ENCODE measurements at regions not wholly inside any gene's neighbourhood (a gene's known extent, or its start where the extent isn't known, plus 50 kb on each side); places are given as distances from the start of the nearest gene placed in this dataset.

DNA sequence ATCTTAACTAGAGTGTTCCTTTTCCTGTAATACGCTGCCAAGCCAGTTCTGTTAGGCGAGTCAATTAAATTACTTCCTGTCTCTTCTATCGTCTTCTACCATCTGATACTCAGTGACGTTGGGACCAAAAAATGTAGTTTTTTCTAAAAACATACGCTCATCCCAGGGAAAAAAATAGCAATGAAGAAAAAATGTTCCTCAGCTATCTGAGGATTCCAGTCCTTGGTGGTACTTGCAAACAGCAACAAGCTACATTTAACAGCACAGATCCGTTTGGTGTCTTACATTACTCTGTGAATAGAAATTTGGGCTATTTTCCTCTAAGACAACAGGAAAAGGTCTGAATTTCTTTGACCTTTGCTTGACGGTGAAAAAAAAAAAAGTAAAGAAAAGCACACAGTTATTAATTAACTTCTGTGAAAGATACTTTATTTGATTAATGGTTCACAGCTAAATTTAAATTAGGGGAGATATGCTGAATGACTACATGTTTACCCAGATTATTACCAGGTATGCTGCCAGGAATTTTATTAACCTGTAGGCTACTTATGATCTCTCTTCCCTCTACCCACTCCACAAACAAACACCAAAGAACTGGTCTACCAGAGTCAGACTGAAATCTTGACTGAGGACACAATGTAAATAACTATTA lies 254.4 kb upstream of the ZPLD1 start:
- Histone ChIP-seq H3K4me3 (ENCODE audit: low read length) (no peak overlapping the region), H3K27me3 (ENCODE audit: insufficient read depth, low read length, poor library complexity, severe bottlenecking) (no peaks in the 10 kb centered on the region), H3K27ac (ENCODE audit: low read depth, low read length) (no peak overlapping the region), H3K36me3 (ENCODE audit: insufficient read depth, low read length) (no peaks in the 10 kb centered on the region), H3K4me1 (ENCODE audit: insufficient read depth, low read length) (peaks cover 6% of the 10 kb centered on the region), H3K9me3 (ENCODE audit: low read length) (no peaks in the 10 kb centered on the region)
- Mint-ChIP-seq H3K4me1 (no peaks in the 10 kb centered on the region), H3K27ac (no peak overlapping the region), H3K36me3 (no peaks in the 10 kb centered on the region), H3K4me3 (no peak overlapping the region), H3K9me3 (no peaks in the 10 kb centered on the region), H3K27me3 (peaks cover 0 to 11% of the 10 kb centered on the region in 2 donors)
- ChIA-PET CTCF (no interaction called here), POLR2A (no interaction called here)
- DNase-seq = peak in 1 of 5 donors; percentile 25

DNA sequence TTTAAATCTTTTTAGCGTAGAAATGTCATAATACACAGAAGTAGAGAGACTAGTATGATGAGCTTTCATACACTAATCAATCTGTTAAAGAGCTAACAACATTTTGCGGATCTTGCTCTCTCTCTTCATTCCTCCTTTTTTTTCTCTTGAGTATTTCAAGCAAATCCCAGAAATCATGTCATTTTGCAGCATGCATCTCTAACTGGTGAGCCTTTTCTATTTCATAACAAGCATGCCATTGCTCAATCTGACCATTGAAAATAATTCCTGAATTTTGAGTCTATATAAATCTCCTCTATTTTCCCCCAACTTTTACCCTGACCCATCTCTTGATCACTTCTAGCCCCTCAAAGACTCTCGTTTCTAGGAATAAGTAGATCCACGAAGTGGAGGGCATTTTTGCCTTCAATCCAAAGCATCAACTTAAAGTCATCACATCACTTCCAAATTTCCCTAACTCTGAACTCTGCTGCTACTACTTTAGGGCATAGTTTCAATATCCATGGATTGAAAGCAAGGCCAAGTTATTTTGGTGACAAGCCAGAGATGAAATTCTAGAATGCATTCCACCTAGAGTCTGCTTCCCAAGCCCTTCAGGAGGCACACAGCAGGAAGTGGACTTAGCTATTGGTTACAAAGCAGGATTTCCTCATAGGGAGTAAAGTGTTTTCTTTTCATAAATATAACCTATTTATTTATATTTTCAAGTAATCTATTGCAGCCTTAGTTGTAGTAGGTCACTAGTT lies 253.5 kb upstream of the ZPLD1 start:
- ChIA-PET CTCF (no interaction called here), POLR2A (no interaction called here)
- Histone ChIP-seq H3K9me3 (ENCODE audit: low read length) (no peaks in the 10 kb centered on the region), H3K4me1 (ENCODE audit: insufficient read depth, low read length) (peaks cover 6% of the 10 kb centered on the region), H3K27me3 (ENCODE audit: insufficient read depth, low read length, poor library complexity, severe bottlenecking) (no peaks in the 10 kb centered on the region), H3K36me3 (ENCODE audit: insufficient read depth, low read length) (no peaks in the 10 kb centered on the region), H3K27ac (ENCODE audit: low read depth, low read length) (no peak overlapping the region), H3K4me3 (ENCODE audit: low read length) (no peak overlapping the region)
- Mint-ChIP-seq H3K4me3 (no peak overlapping the region), H3K36me3 (no peaks in the 10 kb centered on the region), H3K27me3 (peaks cover 0 to 5% of the 10 kb centered on the region in 2 donors), H3K4me1 (no peaks in the 10 kb centered on the region), H3K27ac (no peak overlapping the region), H3K9me3 (no peaks in the 10 kb centered on the region)
- DNase-seq = no peak

DNA sequence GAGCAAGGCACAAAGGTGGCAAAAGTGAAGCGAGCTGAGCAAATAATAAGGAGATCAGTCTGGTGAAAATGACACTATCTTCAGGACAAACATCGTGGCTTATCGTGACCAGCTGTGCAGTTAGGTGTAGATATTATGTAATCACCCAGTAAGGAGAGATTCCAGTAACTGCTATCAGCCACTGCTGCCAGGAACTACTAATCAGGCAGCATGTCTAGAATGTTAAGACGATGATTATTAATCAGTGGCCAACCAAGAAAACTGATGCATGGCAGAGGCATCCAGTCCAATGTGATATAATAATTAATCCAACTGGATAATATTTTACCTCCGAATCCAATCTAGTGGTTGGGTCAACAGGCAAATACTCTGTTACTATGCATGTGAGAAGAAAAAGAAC lies 252.7 kb upstream of the ZPLD1 start:
- H3K4me3 ChIP-seq (ENCODE audit: low read length) = no peak overlapping the region
- Mint-ChIP-seq H3K9me3 (no peaks in the 10 kb centered on the region), H3K36me3 (no peaks in the 10 kb centered on the region), H3K27me3 (peaks cover 0 to 1% of the 10 kb centered on the region in 2 donors), H3K4me1 (no peaks in the 10 kb centered on the region), H3K4me3 (no peak overlapping the region), H3K27ac (no peak overlapping the region)
- H3K9me3 ChIP-seq (ENCODE audit: low read length) = no peaks in the 10 kb centered on the region
- POLR2A ChIA-PET = no interaction called here
- H3K27me3 ChIP-seq (ENCODE audit: insufficient read depth, low read length, poor library complexity, severe bottlenecking) = no peaks in the 10 kb centered on the region
- no peaks in the 10 kb centered on the region for H3K36me3 ChIP-seq (ENCODE audit: insufficient read depth, low read length)
- CTCF ChIA-PET = no interaction called here
- DNase-seq = no peak
- peaks cover 6% of the 10 kb centered on the region for H3K4me1 ChIP-seq (ENCODE audit: insufficient read depth, low read length)
- H3K27ac ChIP-seq (ENCODE audit: low read depth, low read length) = no peak overlapping the region

DNA sequence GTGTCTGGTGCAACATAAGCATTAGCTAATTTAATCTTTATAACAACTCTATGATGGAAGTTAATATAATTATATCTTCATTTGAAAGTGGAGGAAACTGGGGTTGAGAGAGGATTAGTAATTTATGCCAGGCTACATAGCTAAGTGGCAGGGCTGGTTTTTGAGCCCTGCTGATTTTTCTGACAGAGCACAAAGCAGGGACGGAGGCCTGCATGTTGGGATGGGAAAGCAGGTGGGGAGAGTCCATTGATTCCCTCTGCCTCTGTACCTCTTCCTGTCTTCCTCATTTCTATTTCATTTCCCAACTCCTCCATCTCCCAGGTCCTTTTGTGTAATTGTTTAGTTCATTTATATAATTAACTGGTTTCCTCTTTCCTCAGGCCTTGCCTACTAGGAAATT lies 251.6 kb upstream of the ZPLD1 start:
- Mint-ChIP-seq H3K36me3 (no peaks in the 10 kb centered on the region), H3K9me3 (no peaks in the 10 kb centered on the region), H3K4me1 (no peaks in the 10 kb centered on the region), H3K4me3 (no peak overlapping the region), H3K27me3 (no peaks in the 10 kb centered on the region), H3K27ac (peak overlapping the region in 1 of 8 donors; percentile 24)
- Histone ChIP-seq H3K9me3 (ENCODE audit: low read length) (no peaks in the 10 kb centered on the region), H3K27me3 (ENCODE audit: insufficient read depth, low read length, poor library complexity, severe bottlenecking) (no peaks in the 10 kb centered on the region), H3K27ac (ENCODE audit: low read depth, low read length) (no peak overlapping the region), H3K36me3 (ENCODE audit: insufficient read depth, low read length) (no peaks in the 10 kb centered on the region), H3K4me3 (ENCODE audit: low read length) (no peak overlapping the region), H3K4me1 (ENCODE audit: insufficient read depth, low read length) (peaks cover 6% of the 10 kb centered on the region)
- no peak for DNase-seq
- CTCF ChIA-PET = no interaction called here
- POLR2A ChIA-PET = no interaction called here

DNA sequence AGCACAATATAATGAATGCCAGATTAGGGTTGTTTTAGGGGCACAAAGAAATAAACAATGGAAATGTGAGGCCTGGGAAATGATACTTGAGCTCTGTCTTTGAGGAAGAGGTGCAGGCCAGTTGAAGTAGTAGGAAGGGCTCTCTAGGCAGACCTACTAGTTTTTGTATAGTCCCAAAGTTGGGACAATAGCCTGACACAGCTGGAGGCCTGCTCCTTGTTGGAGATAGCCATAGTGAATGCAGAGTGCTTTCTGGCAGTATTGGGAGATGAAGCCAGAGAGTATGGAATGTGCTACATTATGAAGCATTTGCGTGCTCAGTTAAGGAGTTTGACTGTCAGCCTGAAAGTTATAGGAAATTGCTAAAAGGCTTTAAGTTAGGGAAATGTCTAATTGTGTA lies 251.2 kb upstream of the ZPLD1 start:
- no peaks in the 10 kb centered on the region for H3K9me3 Mint-ChIP-seq
- Histone ChIP-seq H3K9me3 (ENCODE audit: low read length) (no peaks in the 10 kb centered on the region), H3K27me3 (ENCODE audit: insufficient read depth, low read length, poor library complexity, severe bottlenecking) (no peaks in the 10 kb centered on the region), H3K36me3 (ENCODE audit: insufficient read depth, low read length) (no peaks in the 10 kb centered on the region), H3K4me3 (ENCODE audit: low read length) (no peak overlapping the region), H3K4me1 (ENCODE audit: insufficient read depth, low read length) (peaks cover 6% of the 10 kb centered on the region), H3K27ac (ENCODE audit: low read depth, low read length) (no peak overlapping the region)
- no peak overlapping the region for H3K4me3 Mint-ChIP-seq
- ChIA-PET CTCF (no interaction called here), POLR2A (no interaction called here)
- no peak for DNase-seq
- H3K27me3 Mint-ChIP-seq = no peaks in the 10 kb centered on the region
- H3K27ac Mint-ChIP-seq = no peak overlapping the region
- no peaks in the 10 kb centered on the region for H3K4me1 Mint-ChIP-seq
- no peaks in the 10 kb centered on the region for H3K36me3 Mint-ChIP-seq

DNA sequence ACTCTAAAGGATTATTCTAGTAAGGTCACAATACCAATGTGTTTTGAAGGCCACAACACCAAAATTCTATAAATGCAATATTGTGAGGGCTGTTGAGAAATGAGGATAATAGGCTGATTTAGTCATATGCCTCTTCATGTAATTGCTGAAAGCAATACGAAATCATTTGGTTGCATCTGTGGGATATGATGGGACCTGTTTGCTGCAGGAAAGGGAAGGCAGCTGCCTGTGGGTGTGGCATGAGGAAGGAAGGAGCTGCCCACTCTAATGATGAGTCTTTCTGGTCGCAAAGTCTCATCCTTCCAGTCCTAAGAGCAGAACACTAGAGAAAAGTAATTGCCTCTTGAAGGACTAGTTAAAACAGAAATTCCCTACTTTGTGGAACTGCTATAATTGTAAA lies 245.3 kb upstream of the ZPLD1 start:
- H3K4me1 Mint-ChIP-seq = no peaks in the 10 kb centered on the region
- Histone ChIP-seq H3K36me3 (ENCODE audit: insufficient read depth, low read length) (no peaks in the 10 kb centered on the region), H3K4me3 (ENCODE audit: low read length) (no peak overlapping the region), H3K27ac (ENCODE audit: low read depth, low read length) (no peak overlapping the region), H3K27me3 (ENCODE audit: insufficient read depth, low read length, poor library complexity, severe bottlenecking) (no peaks in the 10 kb centered on the region), H3K9me3 (ENCODE audit: low read length) (no peaks in the 10 kb centered on the region), H3K4me1 (ENCODE audit: insufficient read depth, low read length) (no peaks in the 10 kb centered on the region)
- H3K4me3 Mint-ChIP-seq = no peak overlapping the region
- no peak overlapping the region for H3K27ac Mint-ChIP-seq
- peaks cover 0 to 2% of the 10 kb centered on the region in 2 donors for H3K27me3 Mint-ChIP-seq
- ChIA-PET POLR2A (no interaction called here), CTCF (no interaction called here)
- no peaks in the 10 kb centered on the region for H3K36me3 Mint-ChIP-seq
- H3K9me3 Mint-ChIP-seq = no peaks in the 10 kb centered on the region
- no peak for DNase-seq

DNA sequence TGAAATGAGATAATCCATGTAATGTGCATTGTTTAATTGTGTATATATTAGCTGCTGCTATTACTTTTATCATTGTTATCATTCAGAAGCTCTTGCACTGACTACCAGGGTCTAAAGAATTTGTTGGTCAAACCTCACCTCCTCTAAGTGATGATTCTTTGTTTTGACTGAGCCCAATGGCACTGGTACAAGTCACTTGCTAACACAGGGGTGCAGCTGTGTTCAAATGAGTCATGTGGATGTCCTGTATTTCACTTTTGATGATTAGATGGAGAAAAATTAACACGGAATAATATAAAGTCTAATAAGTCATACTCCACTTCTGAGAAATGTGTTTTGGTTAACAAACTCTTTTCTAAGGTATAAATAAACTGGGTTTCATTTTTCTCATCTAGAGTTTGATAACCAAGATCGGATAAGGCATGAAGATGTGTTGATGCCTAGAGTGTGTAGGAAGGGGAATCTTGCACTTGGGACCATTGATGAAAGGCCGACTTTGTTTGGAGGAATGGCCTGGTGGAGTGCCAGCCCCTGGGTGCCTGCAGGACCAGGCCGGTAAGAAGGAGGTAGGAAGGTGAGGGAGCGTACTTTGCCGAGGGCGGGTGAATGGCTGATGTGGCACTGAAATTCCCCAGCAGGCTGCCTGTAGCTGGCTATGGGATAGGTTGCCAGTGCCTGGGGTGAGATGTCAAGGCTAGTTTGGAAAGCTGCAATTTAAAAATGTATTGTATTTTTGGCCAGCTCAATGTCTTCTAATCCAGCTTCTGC lies 244.7 kb upstream of the ZPLD1 start:
- no peaks in the 10 kb centered on the region for H3K36me3 ChIP-seq (ENCODE audit: insufficient read depth, low read length)
- no peaks in the 10 kb centered on the region for H3K27me3 ChIP-seq (ENCODE audit: insufficient read depth, low read length, poor library complexity, severe bottlenecking)
- Mint-ChIP-seq H3K4me3 (no peak overlapping the region), H3K27me3 (peaks cover 0 to 2% of the 10 kb centered on the region in 2 donors), H3K27ac (no peak overlapping the region), H3K9me3 (no peaks in the 10 kb centered on the region), H3K4me1 (no peaks in the 10 kb centered on the region), H3K36me3 (no peaks in the 10 kb centered on the region)
- ChIA-PET POLR2A (no interaction called here), CTCF (no interaction called here)
- H3K4me1 ChIP-seq (ENCODE audit: insufficient read depth, low read length) = no peaks in the 10 kb centered on the region
- H3K9me3 ChIP-seq (ENCODE audit: low read length) = no peaks in the 10 kb centered on the region
- H3K4me3 ChIP-seq (ENCODE audit: low read length) = no peak overlapping the region
- no peak for DNase-seq
- H3K27ac ChIP-seq (ENCODE audit: low read depth, low read length) = no peak overlapping the region

DNA sequence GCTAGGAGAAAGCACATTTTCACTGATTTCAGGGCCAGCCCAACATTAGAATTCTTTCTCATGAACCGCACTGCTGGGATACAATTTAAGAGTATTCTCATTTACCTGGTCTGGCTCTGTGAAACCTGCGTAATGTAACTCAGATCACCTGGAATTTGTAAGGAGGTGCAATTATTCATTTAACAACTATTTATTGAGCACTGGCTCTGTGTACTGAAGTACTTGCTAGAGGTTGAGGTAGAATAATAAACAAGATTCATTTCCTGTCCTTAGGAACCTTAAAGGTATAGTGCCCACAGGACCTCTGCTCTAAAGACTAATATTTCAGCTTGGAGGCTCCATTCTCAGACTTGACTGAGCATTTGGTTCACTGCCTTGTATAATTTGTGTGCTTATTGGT lies 242.2 kb upstream of the ZPLD1 start:
- H3K36me3 Mint-ChIP-seq = no peaks in the 10 kb centered on the region
- no peaks in the 10 kb centered on the region for H3K4me1 ChIP-seq (ENCODE audit: insufficient read depth, low read length)
- no peaks in the 10 kb centered on the region for H3K4me1 Mint-ChIP-seq
- H3K27me3 ChIP-seq (ENCODE audit: insufficient read depth, low read length, poor library complexity, severe bottlenecking) = no peaks in the 10 kb centered on the region
- H3K4me3 Mint-ChIP-seq = no peak overlapping the region
- H3K36me3 ChIP-seq (ENCODE audit: insufficient read depth, low read length) = no peaks in the 10 kb centered on the region
- no peak for DNase-seq
- no peaks in the 10 kb centered on the region for H3K9me3 ChIP-seq (ENCODE audit: low read length)
- no peak overlapping the region for H3K4me3 ChIP-seq (ENCODE audit: low read length)
- CTCF ChIA-PET = no interaction called here
- no peak overlapping the region for H3K27ac ChIP-seq (ENCODE audit: low read depth, low read length)
- POLR2A ChIA-PET = no interaction called here
- peaks cover 0 to 2% of the 10 kb centered on the region in 2 donors for H3K27me3 Mint-ChIP-seq
- H3K27ac Mint-ChIP-seq = no peak overlapping the region
- no peaks in the 10 kb centered on the region for H3K9me3 Mint-ChIP-seq

Data from CD8-positive, alpha-beta memory T cell (primary cell).